ENCODE measurements at regions not wholly inside any gene's neighbourhood (a gene's known extent, or its start where the extent isn't known, plus 50 kb on each side); places are given as distances from the start of the nearest gene placed in this dataset.
A peak's percentile ranks its signal among the peaks of the same experiment; 100 is the strongest.

DNA sequence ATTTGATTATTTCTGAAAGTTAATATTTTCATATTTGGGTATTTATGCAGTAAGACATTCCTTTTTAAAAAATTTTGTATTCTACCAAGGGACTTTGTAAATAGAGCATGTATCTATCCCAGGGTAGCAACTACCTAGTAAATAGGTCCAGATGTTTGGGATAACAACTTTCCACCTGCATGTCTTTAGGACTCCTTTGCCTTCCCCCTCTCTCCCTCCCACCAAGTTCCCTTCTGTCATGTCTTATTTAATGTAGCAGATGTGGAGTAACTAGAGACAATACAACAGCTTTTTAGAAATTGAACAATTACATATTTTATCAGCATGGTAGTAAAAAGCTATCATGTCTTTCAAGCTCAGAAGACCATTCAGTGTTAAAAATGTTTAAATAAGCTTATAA, 821.0 kb downstream of the C4orf33 start:
- TF ChIP-seq MYC (IDR thresholded peaks at IDR 0.05; ENCODE audit: low read depth, low read length) (no peak), POLR2A (IDR thresholded peaks at IDR 0.05; ENCODE audit: extremely low read depth, insufficient read length) (no peak)
- TF ChIP-seq, protein P1, sequence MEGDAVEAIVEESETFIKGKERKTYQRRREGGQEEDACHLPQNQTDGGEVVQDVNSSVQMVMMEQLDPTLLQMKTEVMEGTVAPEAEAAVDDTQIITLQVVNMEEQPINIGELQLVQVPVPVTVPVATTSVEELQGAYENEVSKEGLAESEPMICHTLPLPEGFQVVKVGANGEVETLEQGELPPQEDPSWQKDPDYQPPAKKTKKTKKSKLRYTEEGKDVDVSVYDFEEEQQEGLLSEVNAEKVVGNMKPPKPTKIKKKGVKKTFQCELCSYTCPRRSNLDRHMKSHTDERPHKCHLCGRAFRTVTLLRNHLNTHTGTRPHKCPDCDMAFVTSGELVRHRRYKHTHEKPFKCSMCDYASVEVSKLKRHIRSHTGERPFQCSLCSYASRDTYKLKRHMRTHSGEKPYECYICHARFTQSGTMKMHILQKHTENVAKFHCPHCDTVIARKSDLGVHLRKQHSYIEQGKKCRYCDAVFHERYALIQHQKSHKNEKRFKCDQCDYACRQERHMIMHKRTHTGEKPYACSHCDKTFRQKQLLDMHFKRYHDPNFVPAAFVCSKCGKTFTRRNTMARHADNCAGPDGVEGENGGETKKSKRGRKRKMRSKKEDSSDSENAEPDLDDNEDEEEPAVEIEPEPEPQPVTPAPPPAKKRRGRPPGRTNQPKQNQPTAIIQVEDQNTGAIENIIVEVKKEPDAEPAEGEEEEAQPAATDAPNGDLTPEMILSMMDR (IDR thresholded peaks at IDR 0.05; ENCODE audit: low read depth, low read length), result no peak
- TF ChIP-seq, protein P2, sequence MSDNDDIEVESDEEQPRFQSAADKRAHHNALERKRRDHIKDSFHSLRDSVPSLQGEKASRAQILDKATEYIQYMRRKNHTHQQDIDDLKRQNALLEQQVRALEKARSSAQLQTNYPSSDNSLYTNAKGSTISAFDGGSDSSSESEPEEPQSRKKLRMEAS (IDR thresholded peaks at IDR 0.05; ENCODE audit: low read depth, low read length), result no peak
- H3K4me3 ChIP-seq (ENCODE audit: low read depth, low read length), result no peak overlapping the region
- DNase-seq (ENCODE audit: low read depth), result no peak

DNA sequence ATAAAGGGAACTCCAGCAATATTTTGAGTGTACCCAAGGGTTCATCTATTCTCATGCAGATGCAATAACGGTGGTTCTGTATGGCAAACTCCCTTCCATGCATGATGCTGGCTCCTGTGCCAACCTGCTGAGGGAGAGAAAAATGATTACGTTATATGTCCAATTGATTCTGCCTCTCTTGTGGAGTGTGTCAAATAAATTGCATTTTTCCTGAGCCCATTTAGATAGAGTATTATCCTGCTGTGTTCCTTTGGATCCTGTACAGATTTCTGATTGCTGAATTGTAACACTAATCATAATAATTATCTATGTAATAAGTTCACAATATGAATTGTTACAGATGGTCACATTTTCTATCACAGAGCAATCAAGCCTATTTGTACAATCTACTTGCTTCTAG, 821.7 kb downstream of the C4orf33 start:
- H3K4me3 ChIP-seq (ENCODE audit: low read depth, low read length), result no peak overlapping the region
- TF ChIP-seq POLR2A (IDR thresholded peaks at IDR 0.05; ENCODE audit: extremely low read depth, insufficient read length) (no peak), MYC (IDR thresholded peaks at IDR 0.05; ENCODE audit: low read depth, low read length) (no peak)
- TF ChIP-seq, protein P1 (IDR thresholded peaks at IDR 0.05; ENCODE audit: low read depth, low read length), result no peak
- TF ChIP-seq, protein P2 (IDR thresholded peaks at IDR 0.05; ENCODE audit: low read depth, low read length), result no peak
- no peak for DNase-seq (ENCODE audit: low read depth)

DNA sequence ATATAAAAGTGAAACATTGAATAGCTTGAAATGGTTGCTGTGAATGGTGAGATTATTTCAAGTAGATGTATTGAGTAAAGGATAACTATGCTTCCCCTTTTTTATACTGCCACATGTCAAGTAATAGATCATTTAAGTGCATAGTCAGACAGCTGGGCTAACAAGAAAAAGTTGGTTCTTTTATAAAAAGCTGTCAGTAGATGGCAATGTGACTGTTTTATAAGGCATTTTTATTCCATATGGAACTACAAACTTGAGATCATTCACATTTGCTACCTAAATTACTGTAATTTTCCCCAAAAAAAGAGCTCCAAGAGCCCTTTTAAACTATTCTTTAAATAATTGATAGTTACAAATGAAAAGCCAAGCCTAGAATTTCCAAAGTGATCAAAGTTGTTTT, 831.0 kb downstream of the C4orf33 start:
- DNase-seq (ENCODE audit: low read depth), result peak; percentile 47
- TF ChIP-seq, protein P1 (IDR thresholded peaks at IDR 0.05; ENCODE audit: low read depth, low read length), result peak; percentile 11
- TF ChIP-seq, protein P2 (IDR thresholded peaks at IDR 0.05; ENCODE audit: low read depth, low read length), result no peak
- H3K4me3 ChIP-seq (ENCODE audit: low read depth, low read length), result no peak overlapping the region

DNA sequence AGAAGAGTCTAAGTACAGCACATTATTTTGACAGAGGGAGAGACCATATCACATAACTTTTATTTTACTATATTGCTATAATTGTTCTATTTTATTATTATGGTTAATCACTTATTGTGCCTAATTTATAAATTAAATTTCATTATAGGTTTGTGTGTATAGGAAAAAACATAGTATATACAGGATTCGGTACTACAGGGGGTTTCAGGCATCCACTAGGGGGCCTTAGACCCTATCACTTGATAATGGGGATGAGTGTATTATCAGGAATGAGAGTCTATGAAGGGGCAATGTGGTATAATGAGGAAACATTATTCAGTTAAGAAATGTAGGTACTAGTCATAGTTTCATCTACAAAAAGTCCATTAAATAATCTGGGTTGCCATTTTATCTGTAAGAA, 833.1 kb downstream of the C4orf33 start:
- no peak overlapping the region for H3K4me3 ChIP-seq (ENCODE audit: low read depth, low read length)
- DNase-seq (ENCODE audit: low read depth), result peak; percentile 35
- no peak for TF ChIP-seq POLR2A (IDR thresholded peaks at IDR 0.05; ENCODE audit: extremely low read depth, insufficient read length)
- TF ChIP-seq, protein P1 (IDR thresholded peaks at IDR 0.05; ENCODE audit: low read depth, low read length), result peak; percentile 63

DNA sequence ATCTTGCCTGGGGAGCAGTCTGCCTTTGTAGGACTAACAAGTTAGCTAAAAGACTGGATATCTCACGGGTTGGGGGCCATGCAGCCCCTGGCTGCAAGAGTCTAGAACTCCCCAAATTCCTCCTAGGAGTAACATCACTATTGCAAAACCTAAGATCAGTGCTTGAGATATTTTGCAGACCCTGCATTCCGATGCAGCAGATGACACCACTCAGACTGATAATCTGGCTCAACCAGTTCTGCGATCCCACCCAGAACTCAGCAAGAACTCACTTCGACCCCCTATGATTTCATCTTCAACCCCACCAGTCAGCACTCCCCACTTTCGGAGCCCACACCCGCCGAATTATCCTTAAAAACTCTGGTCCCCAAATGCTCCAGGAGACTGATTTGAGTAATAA, 834.0 kb downstream of the C4orf33 start:
- H3K4me3 ChIP-seq (ENCODE audit: low read depth, low read length), result no peak overlapping the region
- no peak for DNase-seq (ENCODE audit: low read depth)
- TF ChIP-seq POLR2A (IDR thresholded peaks at IDR 0.05; ENCODE audit: extremely low read depth, insufficient read length) (no peak), MYC (IDR thresholded peaks at IDR 0.05; ENCODE audit: low read depth, low read length) (no peak)
- TF ChIP-seq, protein P1 (IDR thresholded peaks at IDR 0.05; ENCODE audit: low read depth, low read length), result no peak
- TF ChIP-seq, protein P2 (IDR thresholded peaks at IDR 0.05; ENCODE audit: low read depth, low read length), result no peak

DNA sequence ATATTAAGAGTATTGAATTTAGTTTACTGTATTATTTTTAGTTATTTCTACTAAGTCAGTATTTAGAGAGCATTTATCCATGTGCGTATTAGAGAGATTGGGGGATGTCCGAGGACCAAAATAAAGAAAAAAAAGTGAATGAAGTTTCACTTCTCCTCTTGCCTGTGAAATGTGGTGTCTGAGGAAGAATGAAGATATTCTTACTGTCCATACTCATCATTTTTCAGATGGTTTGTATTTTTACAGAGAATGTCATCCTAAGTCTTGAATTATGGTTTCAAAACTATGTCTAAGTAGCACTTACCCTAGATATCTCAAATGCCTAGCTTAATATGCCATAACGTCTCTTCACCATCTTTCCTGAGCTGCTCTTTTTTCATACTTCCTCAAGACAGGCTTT, 854.3 kb downstream of the C4orf33 start:
- TF ChIP-seq, protein P1 (IDR thresholded peaks at IDR 0.05; ENCODE audit: low read depth, low read length), result no peak
- no peak for TF ChIP-seq MYC (IDR thresholded peaks at IDR 0.05; ENCODE audit: low read depth, low read length)
- TF ChIP-seq, protein P2 (IDR thresholded peaks at IDR 0.05; ENCODE audit: low read depth, low read length), result no peak
- TF ChIP-seq POLR2A (IDR thresholded peaks at IDR 0.05; ENCODE audit: extremely low read depth, insufficient read length), result no peak
- DNase-seq (ENCODE audit: low read depth), result no peak
- H3K4me3 ChIP-seq (ENCODE audit: low read depth, low read length), result no peak overlapping the region
